ENCODE measurements at regions not wholly inside any gene's neighbourhood (a gene's known extent, or its start where the extent isn't known, plus 50 kb on each side); places are given as distances from the start of the nearest gene placed in this dataset.

DNA sequence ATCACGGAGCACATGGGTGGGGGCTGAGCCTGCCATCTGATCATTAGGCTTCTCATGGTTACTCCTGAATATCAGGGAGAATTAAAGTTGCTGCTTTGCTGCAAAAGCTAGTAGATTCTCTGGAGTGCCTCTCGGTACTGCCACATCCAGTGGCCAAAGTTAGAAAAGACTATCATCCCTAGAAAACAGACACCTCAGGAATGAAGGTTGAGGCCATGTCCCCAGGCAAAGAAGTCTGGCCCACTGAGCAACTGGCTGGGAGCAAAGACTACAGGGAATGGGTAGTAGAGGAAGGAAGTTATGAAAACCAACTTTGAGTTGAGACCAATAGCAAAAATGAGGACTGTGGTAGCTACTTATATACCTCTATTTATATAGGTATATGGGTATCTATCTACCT, 258.7 kb downstream of the EFCAB11 start:
- TF ChIP-seq, protein P1, sequence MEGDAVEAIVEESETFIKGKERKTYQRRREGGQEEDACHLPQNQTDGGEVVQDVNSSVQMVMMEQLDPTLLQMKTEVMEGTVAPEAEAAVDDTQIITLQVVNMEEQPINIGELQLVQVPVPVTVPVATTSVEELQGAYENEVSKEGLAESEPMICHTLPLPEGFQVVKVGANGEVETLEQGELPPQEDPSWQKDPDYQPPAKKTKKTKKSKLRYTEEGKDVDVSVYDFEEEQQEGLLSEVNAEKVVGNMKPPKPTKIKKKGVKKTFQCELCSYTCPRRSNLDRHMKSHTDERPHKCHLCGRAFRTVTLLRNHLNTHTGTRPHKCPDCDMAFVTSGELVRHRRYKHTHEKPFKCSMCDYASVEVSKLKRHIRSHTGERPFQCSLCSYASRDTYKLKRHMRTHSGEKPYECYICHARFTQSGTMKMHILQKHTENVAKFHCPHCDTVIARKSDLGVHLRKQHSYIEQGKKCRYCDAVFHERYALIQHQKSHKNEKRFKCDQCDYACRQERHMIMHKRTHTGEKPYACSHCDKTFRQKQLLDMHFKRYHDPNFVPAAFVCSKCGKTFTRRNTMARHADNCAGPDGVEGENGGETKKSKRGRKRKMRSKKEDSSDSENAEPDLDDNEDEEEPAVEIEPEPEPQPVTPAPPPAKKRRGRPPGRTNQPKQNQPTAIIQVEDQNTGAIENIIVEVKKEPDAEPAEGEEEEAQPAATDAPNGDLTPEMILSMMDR (conservative IDR thresholded peaks at IDR 0.05; ENCODE audit: low read depth, low read length), result no peak
- TF ChIP-seq EZH2 (IDR thresholded peaks at IDR 0.05; ENCODE audit: borderline replicate concordance, low read depth, low read length, poor library complexity, severe bottlenecking), result no peak
